Lower leg skin (tissue), 4 donors: ENCODE measurements at regions not wholly inside any gene's neighbourhood (a gene's known extent, or its start where the extent isn't known, plus 50 kb on each side); places are given as distances from the start of the nearest gene placed in this dataset.
A peak's percentile ranks its signal among the peaks of the same experiment; 100 is the strongest.

Experiments
- DNase-seq, 2 donors: peaks; one replicate each; pipeline ENCODE4 v3.0.0-alpha.2; 2019; ENCODE audit warnings: low spot score in 2 of 2
- H3K4me3 ChIP-seq: fragments of 200-600 bp; sonication (generic); 2 replicates; pipeline ENCODE4 v1.5.1; 2017; ENCODE audit warnings: mild to moderate bottlenecking, low read depth; ENCODE audit not compliant: poor library complexity, severe bottlenecking
- POLR2A ChIP-seq, 2 donors: fragments of 450-650 bp; IDR thresholded peaks; one replicate each; pipeline ENCODE4 v1.6.1; 2016 to 2017; ENCODE audit warnings: antibody characterized with exemption in 2 of 2, mild to moderate bottlenecking in 1 of 2, moderate library complexity in 1 of 2
- WGBS, 2 donors: methylation state at CpG; one replicate each; pipeline ENCODE4 v1.1.5; 2018; 5-methylcytosine and 5-hydroxymethylcytosine counted together
- intact Hi-C: fragments of 100-400 bp; cut with DNase I; formaldehyde crosslinking; loops from one replicate; pipeline ENCODE4 v1.15.0; 2023; ENCODE audit warnings: low total_unique reads
- TF ChIP-seq, protein P1 (sequence below), 3 donors: fragments of 450-650 bp; IDR thresholded peaks; one replicate each; pipeline ENCODE4 v1.5.1; 2016; ENCODE audit warnings: antibody characterized with exemption in 3 of 3, mild to moderate bottlenecking in 3 of 3, moderate library complexity in 2 of 3

DNA sequence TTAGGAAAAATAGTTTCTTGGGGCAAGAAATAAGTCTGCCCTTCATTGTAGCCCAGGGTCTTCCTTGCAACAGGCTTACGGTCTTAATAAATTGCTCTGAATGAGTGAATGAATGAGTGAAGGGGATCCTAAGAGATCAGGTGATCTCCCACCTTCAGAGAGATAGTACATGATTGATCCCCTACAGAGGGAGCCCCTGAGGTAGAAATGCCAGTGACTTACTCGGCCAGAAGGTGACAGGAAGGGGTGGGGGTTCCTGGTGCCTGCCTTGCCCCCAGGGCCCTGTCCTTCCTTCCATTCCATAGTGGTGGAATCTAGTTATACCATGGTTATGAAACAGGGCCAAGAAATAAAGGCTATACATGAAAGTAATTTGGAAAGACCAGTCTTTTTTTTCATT lies 215.3 kb upstream of the SSTR4 start:
- WGBS, 2 donors = 76 to 81% methylated on average over 2 of the region's 2 CpGs

DNA sequence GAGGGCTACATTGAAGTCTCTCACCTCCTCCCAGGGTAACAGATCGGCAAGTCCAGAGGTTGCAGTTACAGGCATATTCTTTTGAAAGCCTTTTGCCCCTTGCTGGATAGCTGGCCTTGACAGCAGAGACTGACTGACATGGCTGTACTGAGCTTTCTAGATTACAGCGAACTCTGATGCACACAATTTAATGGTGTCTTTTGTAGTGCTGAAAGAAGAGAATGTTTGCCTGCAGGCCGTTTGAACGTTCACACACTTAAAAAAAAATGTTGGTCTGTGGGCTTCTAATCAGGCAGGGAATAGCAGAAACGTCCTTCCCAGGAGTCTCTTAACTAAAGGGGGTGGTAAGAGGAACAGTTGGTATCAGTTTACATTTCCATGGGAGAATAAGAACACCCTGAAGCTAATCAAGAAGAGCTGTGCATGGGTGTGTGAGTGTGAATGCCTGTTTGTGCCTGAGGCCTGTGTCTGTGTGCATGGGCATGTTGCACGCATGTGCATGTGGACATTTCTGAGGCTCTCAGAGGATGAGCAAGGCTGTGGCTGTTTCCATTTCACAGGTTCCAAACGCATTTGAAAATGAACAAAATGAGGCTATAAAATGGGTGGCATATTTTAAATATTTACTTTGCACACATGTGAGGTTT lies 213.9 kb upstream of the SSTR4 start:
- DNase-seq = peak in 1 of 2 donors; percentile 7
- TF ChIP-seq, protein P1, sequence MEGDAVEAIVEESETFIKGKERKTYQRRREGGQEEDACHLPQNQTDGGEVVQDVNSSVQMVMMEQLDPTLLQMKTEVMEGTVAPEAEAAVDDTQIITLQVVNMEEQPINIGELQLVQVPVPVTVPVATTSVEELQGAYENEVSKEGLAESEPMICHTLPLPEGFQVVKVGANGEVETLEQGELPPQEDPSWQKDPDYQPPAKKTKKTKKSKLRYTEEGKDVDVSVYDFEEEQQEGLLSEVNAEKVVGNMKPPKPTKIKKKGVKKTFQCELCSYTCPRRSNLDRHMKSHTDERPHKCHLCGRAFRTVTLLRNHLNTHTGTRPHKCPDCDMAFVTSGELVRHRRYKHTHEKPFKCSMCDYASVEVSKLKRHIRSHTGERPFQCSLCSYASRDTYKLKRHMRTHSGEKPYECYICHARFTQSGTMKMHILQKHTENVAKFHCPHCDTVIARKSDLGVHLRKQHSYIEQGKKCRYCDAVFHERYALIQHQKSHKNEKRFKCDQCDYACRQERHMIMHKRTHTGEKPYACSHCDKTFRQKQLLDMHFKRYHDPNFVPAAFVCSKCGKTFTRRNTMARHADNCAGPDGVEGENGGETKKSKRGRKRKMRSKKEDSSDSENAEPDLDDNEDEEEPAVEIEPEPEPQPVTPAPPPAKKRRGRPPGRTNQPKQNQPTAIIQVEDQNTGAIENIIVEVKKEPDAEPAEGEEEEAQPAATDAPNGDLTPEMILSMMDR (IDR thresholded peaks at IDR 0.05) = no peak
- no peak for TF ChIP-seq POLR2A (IDR thresholded peaks at IDR 0.05)
- no peak overlapping the region for H3K4me3 ChIP-seq
- intact Hi-C loops = no loop called here
- 46 to 64% methylated on average over 7 of the region's 7 CpGs for WGBS, 2 donors

More for the DNA sequence above, 215.3 kb upstream of the SSTR4 start:
- intact Hi-C loops = no loop called here
- TF ChIP-seq POLR2A (IDR thresholded peaks at IDR 0.05) = no peak
- TF ChIP-seq, protein P1 (IDR thresholded peaks at IDR 0.05) = no peak
- no peak overlapping the region for H3K4me3 ChIP-seq
- peak in 1 of 2 donors; percentile 34 for DNase-seq

DNA sequence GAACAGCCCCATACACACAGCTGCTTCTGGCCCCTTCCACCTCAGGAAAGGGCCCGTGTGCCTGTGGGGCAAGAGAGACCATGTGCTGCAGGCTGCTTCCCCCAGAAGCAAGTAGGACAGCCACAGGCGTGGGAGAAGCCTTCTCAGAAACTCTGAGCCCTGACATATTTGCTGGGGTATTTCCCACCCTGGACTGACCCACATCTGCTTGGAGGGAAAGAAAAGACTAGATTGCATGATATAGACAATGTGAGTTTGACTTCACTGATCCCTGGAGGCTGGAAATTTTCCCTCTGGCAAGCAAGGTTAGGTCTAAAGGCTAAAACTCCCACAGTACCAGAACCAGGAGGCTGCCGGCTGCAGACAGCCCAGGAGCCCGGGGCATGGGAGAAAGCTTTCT lies 213.3 kb upstream of the SSTR4 start:
- no peak overlapping the region for H3K4me3 ChIP-seq
- DNase-seq = peak in 1 of 2 donors; percentile 43
- intact Hi-C loops = no loop called here
- TF ChIP-seq, protein P1 (IDR thresholded peaks at IDR 0.05) = no peak
- TF ChIP-seq POLR2A (IDR thresholded peaks at IDR 0.05) = no peak
- 76 to 77% methylated on average over 4 of the region's 4 CpGs for WGBS, 2 donors

DNA sequence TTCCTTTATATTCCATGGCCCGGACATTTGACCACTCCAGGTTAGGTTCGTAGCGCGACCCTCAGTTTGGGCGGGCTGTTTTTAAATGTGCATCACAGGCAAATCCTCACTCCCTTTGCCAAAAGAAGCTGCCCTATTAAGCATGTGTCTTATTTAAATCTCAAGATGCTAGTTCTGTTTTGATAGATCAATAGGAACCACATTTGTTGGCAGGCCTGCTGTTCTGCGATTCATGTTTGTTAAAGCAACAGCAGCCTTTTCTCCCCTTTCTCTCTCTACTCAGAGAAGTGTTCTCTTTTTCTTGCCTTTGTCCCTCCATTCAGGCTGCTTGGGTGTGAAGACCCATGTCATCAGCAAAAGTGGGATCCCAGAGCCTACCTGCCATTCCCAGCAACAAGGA lies 212.0 kb upstream of the SSTR4 start:
- H3K4me3 ChIP-seq = no peak overlapping the region
- 90% methylated on average over 6 of the region's 6 CpGs for WGBS, 2 donors
- no peak for DNase-seq
- intact Hi-C loops = no loop called here
- TF ChIP-seq, protein P1 (IDR thresholded peaks at IDR 0.05) = no peak

DNA sequence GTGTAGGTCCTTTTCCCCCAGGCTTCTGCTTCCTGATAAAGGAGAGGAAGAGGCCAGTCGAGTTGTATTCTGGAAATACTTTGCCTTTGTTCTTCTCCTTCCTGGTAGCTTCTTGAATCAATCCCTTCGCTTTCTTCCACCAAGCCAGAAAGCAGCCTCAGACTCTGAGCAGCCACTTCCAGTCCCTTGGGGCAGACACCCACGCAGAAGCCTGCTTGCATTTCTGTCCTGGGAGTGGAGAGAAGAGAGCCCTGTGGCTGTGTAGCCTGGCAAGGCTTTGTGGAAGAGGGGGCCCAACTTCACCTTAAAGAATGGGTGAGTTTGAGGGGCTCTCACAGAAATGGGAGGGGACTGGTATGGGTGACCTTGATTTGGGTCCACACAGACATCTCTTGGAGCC lies 211.0 kb upstream of the SSTR4 start:
- intact Hi-C loops = no loop called here
- WGBS, 2 donors = 40 to 74% methylated on average over 3 of the region's 3 CpGs
- H3K4me3 ChIP-seq = no peak overlapping the region
- DNase-seq = peak in 1 of 2 donors; percentile 52
- TF ChIP-seq, protein P1 (IDR thresholded peaks at IDR 0.05) = no peak
- TF ChIP-seq POLR2A (IDR thresholded peaks at IDR 0.05) = no peak

DNA sequence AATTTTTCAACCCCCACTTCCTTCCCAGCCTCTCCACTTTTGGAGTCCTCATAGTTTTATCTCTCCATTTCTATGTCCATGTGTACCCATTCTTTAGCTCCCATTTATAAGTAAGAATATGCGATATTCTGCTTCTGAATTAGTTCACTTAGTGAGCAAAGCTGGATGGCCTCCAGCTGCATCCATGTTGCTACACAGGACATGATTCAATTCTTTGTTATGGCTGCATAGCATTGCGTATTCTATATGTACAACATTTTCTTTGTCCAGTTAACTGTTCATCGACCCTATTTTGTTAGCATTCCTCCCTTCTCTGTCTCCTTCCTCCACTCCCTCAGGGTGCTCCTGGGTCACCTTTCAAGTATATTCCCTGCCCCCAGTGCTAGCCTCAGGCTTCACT lies 210.0 kb upstream of the SSTR4 start:
- H3K4me3 ChIP-seq = no peak overlapping the region
- no peak for TF ChIP-seq POLR2A (IDR thresholded peaks at IDR 0.05)
- TF ChIP-seq, protein P1 (IDR thresholded peaks at IDR 0.05) = no peak
- 86 to 93% methylated on average over 3 of the region's 3 CpGs for WGBS, 2 donors
- intact Hi-C loops = no loop called here
- peak in 1 of 2 donors; percentile 29 for DNase-seq
